Gastrocnemius medialis (tissue), 4 donors: ENCODE measurements at regions not wholly inside any gene's neighbourhood (a gene's known extent, or its start where the extent isn't known, plus 50 kb on each side); places are given as distances from the start of the nearest gene placed in this dataset.
"Not testable (repeated sequence)": the region's sequence is repeated elsewhere in the genome, so short reads cannot be mapped to it uniquely, and the experiment has no call there.

Experiments used
- ATAC-seq, 2 donors: fragments of 150-250 bp; one replicate each; pipeline ENCODE4 v1.9.1; 2016
- DNase-seq, 2 donors: peaks; one replicate each; pipeline ENCODE4 v3.0.0-alpha.2; 2019
- H3K27ac ChIP-seq, 4 donors: fragments of 200-600 bp; sonication (generic); 1 replicate in 1 of 4; 2 replicates in 3 of 4; pipeline ENCODE4 v1.5.1; 2016 to 2018; ENCODE audit warnings: mild to moderate bottlenecking in 2 of 4, moderate library complexity in 1 of 4
- H3K27me3 ChIP-seq, 3 donors: fragments of 200-600 bp; sonication (generic) in 2 of 3; 1 replicate in 1 of 3; 2 replicates in 2 of 3; pipeline versions ENCODE4 v1.5.1 to v1.6.0; 2016 to 2019; ENCODE audit warnings: mild to moderate bottlenecking in 1 of 3, moderate library complexity in 1 of 3
- H3K36me3 ChIP-seq, 2 donors: fragments of 200-600 bp; sonication (generic) in 1 of 2; one replicate each; pipeline ENCODE4 v1.5.1; 2017 to 2018
- H3K4me1 ChIP-seq, 2 donors: fragments of 200-600 bp; sonication (generic) in 1 of 2; one replicate each; pipeline ENCODE4 v1.5.1; 2016 to 2017; ENCODE audit warnings: mild to moderate bottlenecking in 2 of 2
- H3K4me3 ChIP-seq, 4 donors: fragments of 200-600 bp; sonication (generic) in 3 of 4; 1 replicate in 1 of 4; 2 replicates in 3 of 4; pipeline ENCODE4 v1.5.1; 2016 to 2019; ENCODE audit warnings: mild to moderate bottlenecking in 2 of 4
- H3K9me3 ChIP-seq, 3 donors: fragments of 200-600 bp; sonication (generic) in 2 of 3; 1 replicate in 1 of 3; 2 replicates in 2 of 3; pipeline ENCODE4 v1.5.1; 2016 to 2019
- POLR2A ChIP-seq, 2 donors: fragments of 450-650 bp; IDR thresholded peaks; one replicate each; pipeline ENCODE4 v1.6.1; 2017; ENCODE audit warnings: antibody characterized with exemption in 2 of 2, mild to moderate bottlenecking in 2 of 2, moderate library complexity in 2 of 2
- in situ Hi-C, 4 donors: fragments of 200-750 bp; cut with MboI; loops; one replicate each; pipeline versions ENCODE4 v1.15.0 to v1.8.0; 2017; ENCODE audit warnings: low sequenced_read_pairs in 4 of 4
- intact Hi-C: fragments of 100-400 bp; cut with DNase I; formaldehyde crosslinking; loops from one replicate; pipeline ENCODE4 v1.15.1; 2023; ENCODE audit warnings: low total_unique reads
- TF ChIP-seq, protein P1 (sequence below), 5 experiments: fragments of 450-650 bp in 3 of 5; fragments of 200-600 bp in 2 of 5; sonication (generic) in 2 of 5; IDR thresholded peaks in 4 of 5; conservative IDR thresholded peaks in 1 of 5; 1 replicate in 4 of 5; 2 replicates in 1 of 5; pipeline ENCODE4 v1.5.1; 2016 to 2019; ENCODE audit warnings: antibody characterized with exemption in 5 of 5, mild to moderate bottlenecking in 3 of 5, moderate library complexity in 3 of 5

DNA sequence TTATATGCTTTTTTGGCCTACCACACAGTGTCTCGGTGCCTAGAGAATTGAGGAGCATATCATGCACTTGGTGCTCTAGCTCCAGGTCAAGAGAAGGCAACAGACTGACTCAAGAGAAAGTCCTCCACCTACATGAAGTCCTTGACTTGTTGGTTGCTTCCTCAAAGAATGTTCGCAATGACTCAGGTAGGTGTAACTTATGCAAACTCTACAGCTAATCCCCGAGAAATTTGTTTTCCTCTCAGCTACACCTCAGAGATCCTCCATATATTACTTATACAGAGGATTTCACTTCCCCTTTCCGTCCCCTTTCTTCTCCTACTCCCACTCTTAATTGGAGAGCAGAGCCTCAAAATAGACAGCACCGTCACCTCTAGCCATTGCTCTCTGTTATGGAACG, 1013.1 kb downstream of the KCNMA1 start:
- no peak for ATAC-seq
- H3K9me3 ChIP-seq, result no peaks in the 10 kb centered on the region
- TF ChIP-seq, protein P1, sequence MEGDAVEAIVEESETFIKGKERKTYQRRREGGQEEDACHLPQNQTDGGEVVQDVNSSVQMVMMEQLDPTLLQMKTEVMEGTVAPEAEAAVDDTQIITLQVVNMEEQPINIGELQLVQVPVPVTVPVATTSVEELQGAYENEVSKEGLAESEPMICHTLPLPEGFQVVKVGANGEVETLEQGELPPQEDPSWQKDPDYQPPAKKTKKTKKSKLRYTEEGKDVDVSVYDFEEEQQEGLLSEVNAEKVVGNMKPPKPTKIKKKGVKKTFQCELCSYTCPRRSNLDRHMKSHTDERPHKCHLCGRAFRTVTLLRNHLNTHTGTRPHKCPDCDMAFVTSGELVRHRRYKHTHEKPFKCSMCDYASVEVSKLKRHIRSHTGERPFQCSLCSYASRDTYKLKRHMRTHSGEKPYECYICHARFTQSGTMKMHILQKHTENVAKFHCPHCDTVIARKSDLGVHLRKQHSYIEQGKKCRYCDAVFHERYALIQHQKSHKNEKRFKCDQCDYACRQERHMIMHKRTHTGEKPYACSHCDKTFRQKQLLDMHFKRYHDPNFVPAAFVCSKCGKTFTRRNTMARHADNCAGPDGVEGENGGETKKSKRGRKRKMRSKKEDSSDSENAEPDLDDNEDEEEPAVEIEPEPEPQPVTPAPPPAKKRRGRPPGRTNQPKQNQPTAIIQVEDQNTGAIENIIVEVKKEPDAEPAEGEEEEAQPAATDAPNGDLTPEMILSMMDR (IDR thresholded peaks at IDR 0.05 in 4 of 5, conservative IDR thresholded peaks at IDR 0.05 in 1 of 5), result no peak
- TF ChIP-seq POLR2A (IDR thresholded peaks at IDR 0.05), result no peak
- DNase-seq, result no peak
- intact Hi-C loops (no loop called here), in situ Hi-C loops (no loop called here)
- no peaks in the 10 kb centered on the region for H3K36me3 ChIP-seq
- H3K27me3 ChIP-seq, result no peaks in the 10 kb centered on the region
- no peak overlapping the region for H3K4me3 ChIP-seq
- no peak overlapping the region for H3K27ac ChIP-seq
- no peaks in the 10 kb centered on the region for H3K4me1 ChIP-seq

DNA sequence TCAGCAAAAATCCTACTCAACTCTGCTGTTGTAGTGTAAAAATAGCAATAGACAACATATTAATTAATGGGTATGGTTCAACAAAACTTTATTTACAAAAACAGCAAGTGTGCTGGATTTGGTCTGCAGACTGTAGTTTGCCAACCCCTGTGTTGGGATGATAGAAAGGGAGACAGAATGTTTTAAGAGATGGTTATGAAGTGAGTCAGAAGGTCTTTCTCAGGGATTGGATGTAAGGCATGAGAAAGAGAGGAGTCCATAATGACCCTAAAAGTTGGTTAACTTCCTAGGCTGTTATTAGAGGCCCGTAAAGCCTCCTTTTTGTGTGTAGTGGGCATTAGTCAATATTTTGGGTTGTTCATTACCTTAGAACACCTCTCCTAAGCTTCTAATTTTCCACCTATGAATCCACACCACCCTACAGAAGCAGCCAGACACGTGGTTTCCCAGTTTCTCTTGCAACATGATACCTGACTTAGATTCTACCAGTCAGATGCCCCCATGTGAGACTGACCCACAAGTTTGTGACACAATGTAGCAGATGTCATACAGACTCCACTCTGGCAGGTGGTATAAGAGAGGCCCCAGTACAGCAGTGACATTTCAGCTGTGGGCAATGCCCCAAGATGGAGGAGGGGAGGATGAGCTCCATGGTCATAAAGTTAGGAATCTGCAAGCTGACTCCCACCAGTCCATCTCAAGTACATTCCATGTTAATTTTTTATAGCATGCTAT, 1015.6 kb downstream of the KCNMA1 start:
- Histone ChIP-seq H3K36me3 (no peaks in the 10 kb centered on the region), H3K27me3 (no peaks in the 10 kb centered on the region), H3K4me1 (no peaks in the 10 kb centered on the region), H3K4me3 (no peak overlapping the region), H3K9me3 (no peaks in the 10 kb centered on the region), H3K27ac (no peak overlapping the region)
- in situ Hi-C loops (no loop called here), intact Hi-C loops (no loop called here)
- TF ChIP-seq, protein P1 (IDR thresholded peaks at IDR 0.05 in 4 of 5, conservative IDR thresholded peaks at IDR 0.05 in 1 of 5), result no peak
- no peak for DNase-seq
- no peak for ATAC-seq

DNA sequence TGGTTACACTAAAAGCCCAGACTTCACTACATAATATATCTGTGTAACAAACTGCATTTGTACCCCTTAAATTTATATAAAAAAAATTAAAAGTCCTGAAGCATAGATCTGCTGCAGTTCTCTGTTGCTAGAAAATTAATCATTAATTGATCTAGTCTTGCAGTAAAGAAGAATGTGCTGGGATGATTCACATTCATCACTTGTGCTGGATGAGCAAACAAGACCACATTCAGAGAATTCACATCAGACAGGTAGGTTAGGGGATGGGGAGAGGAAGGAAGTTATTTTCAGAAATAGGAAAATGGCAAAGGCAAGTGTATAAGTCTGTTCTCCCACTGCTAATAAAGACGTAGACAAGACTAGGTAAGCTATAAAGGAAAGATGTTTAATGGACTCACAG, 1019.0 kb downstream of the KCNMA1 start:
- TF ChIP-seq, protein P1 (IDR thresholded peaks at IDR 0.05 in 4 of 5, conservative IDR thresholded peaks at IDR 0.05 in 1 of 5), result no peak
- no peak for TF ChIP-seq POLR2A (IDR thresholded peaks at IDR 0.05)
- no peaks in the 10 kb centered on the region for H3K36me3 ChIP-seq
- no peak overlapping the region for H3K4me3 ChIP-seq
- H3K4me1 ChIP-seq, result no peaks in the 10 kb centered on the region
- no peaks in the 10 kb centered on the region for H3K9me3 ChIP-seq
- ATAC-seq (no peak), DNase-seq (no peak)
- in situ Hi-C loops, result no loop called here
- intact Hi-C loops, result no loop called here
- H3K27me3 ChIP-seq, result no peaks in the 10 kb centered on the region
- no peak overlapping the region for H3K27ac ChIP-seq

DNA sequence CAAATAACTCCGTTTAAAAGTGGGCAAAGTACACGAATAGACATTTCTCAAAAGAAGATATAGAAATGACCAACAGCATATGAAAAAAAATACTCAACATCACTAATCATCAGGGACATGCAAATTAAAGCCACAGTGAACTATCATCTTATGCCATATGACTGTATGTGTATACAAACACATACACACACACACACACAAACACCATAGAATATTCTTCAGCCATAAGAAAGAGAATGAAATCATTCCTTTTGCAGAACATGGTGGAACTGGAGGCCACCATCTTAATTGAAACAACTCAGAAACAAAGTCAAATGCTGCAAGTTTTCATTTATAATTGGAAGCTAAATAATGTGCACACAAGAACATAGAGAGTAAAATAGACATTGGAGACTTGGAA, 1019.4 kb downstream of the KCNMA1 start:
- no peak overlapping the region for H3K27ac ChIP-seq
- intact Hi-C loops, result no loop called here
- ATAC-seq (no peak), DNase-seq (no peak)
- in situ Hi-C loops, result no loop called here
- H3K27me3 ChIP-seq, result no peaks in the 10 kb centered on the region
- no peaks in the 10 kb centered on the region for H3K9me3 ChIP-seq
- TF ChIP-seq, protein P1 (IDR thresholded peaks at IDR 0.05 in 4 of 5, conservative IDR thresholded peaks at IDR 0.05 in 1 of 5), result no peak
- no peak for TF ChIP-seq POLR2A (IDR thresholded peaks at IDR 0.05)
- H3K4me1 ChIP-seq, result no peaks in the 10 kb centered on the region
- H3K36me3 ChIP-seq, result no peaks in the 10 kb centered on the region
- H3K4me3 ChIP-seq, result no peak overlapping the region

DNA sequence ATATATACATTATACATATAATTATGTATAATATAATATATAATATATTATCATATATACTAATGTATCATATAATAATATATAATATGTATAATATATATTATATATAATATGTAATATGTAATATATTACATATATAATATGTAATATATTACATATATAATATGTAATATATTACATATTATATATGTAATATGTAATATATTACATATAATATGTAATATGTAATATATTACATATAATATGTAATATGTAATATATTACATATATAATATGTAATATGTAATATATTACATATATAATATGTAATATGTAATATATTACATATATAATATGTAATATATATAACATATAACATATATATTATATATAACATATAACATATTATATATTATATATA, 1020.9 kb downstream of the KCNMA1 start:
- H3K36me3 ChIP-seq, DNase-seq, H3K27me3 ChIP-seq, H3K4me1 ChIP-seq, H3K27ac ChIP-seq, intact Hi-C loops, ATAC-seq, H3K4me3 ChIP-seq, in situ Hi-C loops, H3K9me3 ChIP-seq: not testable (repeated sequence)
